Neutrophil (primary cell): ENCODE measurements at regions not wholly inside any gene's neighbourhood (a gene's known extent, or its start where the extent isn't known, plus 50 kb on each side); places are given as distances from the start of the nearest gene placed in this dataset.
A peak's percentile ranks its signal among the peaks of the same experiment; 100 is the strongest.

Source experiments
- H3K27ac ChIP-seq: fragments of 200-600 bp; sonication (generic); 2 replicates; pipeline ENCODE4 v1.5.1; 2016; ENCODE audit warnings: mild to moderate bottlenecking, moderate library complexity
- H3K27me3 ChIP-seq: fragments of 200-600 bp; sonication (generic); 2 replicates; pipeline ENCODE4 v1.6.0; 2016; ENCODE audit warnings: mild to moderate bottlenecking
- H3K36me3 ChIP-seq: fragments of 200-600 bp; sonication (generic); 2 replicates; pipeline ENCODE4 v1.5.1; 2017
- H3K4me1 ChIP-seq, 2 experiments: fragments of 200-600 bp in 1 of 2; sonication (generic) in 1 of 2; 1 replicate in 1 of 2; 2 replicates in 1 of 2; pipeline versions ENCODE4 v1.5.1 to v1.6.1; 2013 to 2016; ENCODE audit warnings: low read depth in 1 of 2, low read length in 1 of 2, mild to moderate bottlenecking in 1 of 2, moderate library complexity in 1 of 2; ENCODE audit not compliant: control insufficient read depth in 1 of 2, insufficient read depth in 1 of 2
- H3K4me3 ChIP-seq, 2 experiments: fragments of 200-600 bp in 1 of 2; sonication (generic) in 1 of 2; 1 replicate in 1 of 2; 2 replicates in 1 of 2; pipeline ENCODE4 v1.5.1; 2013 to 2016; ENCODE audit warnings: low read depth in 1 of 2, low read length in 1 of 2, mild to moderate bottlenecking in 1 of 2, moderate library complexity in 1 of 2
- H3K9me3 ChIP-seq: fragments of 200-600 bp; sonication (generic); 2 replicates; pipeline ENCODE4 v1.5.1; 2016
- CTCF ChIP-seq: fragments of 200-600 bp; sonication (generic); IDR thresholded peaks from 2 replicates; pipeline ENCODE4 v1.5.1; 2016; ENCODE audit warnings: antibody characterized with exemption

- Histone ChIP-seq H3K27ac (no peak overlapping the region), H3K4me3 (no peak overlapping the region), H3K9me3 (no peaks in the 10 kb centered on the region), H3K4me1 (no peaks in the 10 kb centered on the region), H3K36me3 (no peaks in the 10 kb centered on the region), H3K27me3 (no peaks in the 10 kb centered on the region)
- no peak for TF ChIP-seq CTCF
These were observed 497.4 kb upstream of the RASGRP1 start for GRCh38 chr15:39061952-39062464.

GRCh38 chr15:39066677-39067076, 502.1 kb upstream of the RASGRP1 start:
- TF ChIP-seq CTCF, result no peak
- no peaks in the 10 kb centered on the region for H3K27me3 ChIP-seq

GRCh38 chr15:39074341-39074985, 506.4 kb upstream of the THBS1 start:
- H3K4me1 ChIP-seq, result peaks cover 16 to 28% of the 10 kb centered on the region in 2 experiments
- no peak overlapping the region for H3K27ac ChIP-seq
- no peak for TF ChIP-seq CTCF
- no peak overlapping the region for H3K4me3 ChIP-seq
- no peaks in the 10 kb centered on the region for H3K9me3 ChIP-seq
- H3K27me3 ChIP-seq, result no peaks in the 10 kb centered on the region
- no peaks in the 10 kb centered on the region for H3K36me3 ChIP-seq

More at GRCh38 chr15:39066677-39067076, 502.1 kb upstream of the RASGRP1 start:
- no peaks in the 10 kb centered on the region for H3K36me3 ChIP-seq
- no peaks in the 10 kb centered on the region for H3K9me3 ChIP-seq
- H3K4me3 ChIP-seq, result no peak overlapping the region
- no peak overlapping the region for H3K27ac ChIP-seq
- no peaks in the 10 kb centered on the region for H3K4me1 ChIP-seq

- TF ChIP-seq CTCF, result no peak
- Histone ChIP-seq H3K4me3 (no peak overlapping the region), H3K27ac (peak overlapping the region; percentile 7), H3K36me3 (no peaks in the 10 kb centered on the region), H3K4me1 (peaks cover 16 to 28% of the 10 kb centered on the region in 2 experiments), H3K27me3 (no peaks in the 10 kb centered on the region), H3K9me3 (no peaks in the 10 kb centered on the region)
These were observed 505.6 kb upstream of the THBS1 start for GRCh38 chr15:39075311-39075710.

GRCh38 chr15:39075756-39076341, 505.0 kb upstream of the THBS1 start:
- Histone ChIP-seq H3K4me3 (no peak overlapping the region), H3K27me3 (no peaks in the 10 kb centered on the region), H3K36me3 (no peaks in the 10 kb centered on the region), H3K9me3 (no peaks in the 10 kb centered on the region), H3K4me1 (peaks cover 16 to 28% of the 10 kb centered on the region in 2 experiments), H3K27ac (peak overlapping the region; percentile 7)
- no peak for TF ChIP-seq CTCF
